A172 (cell line): ENCODE measurements at regions not wholly inside any gene's neighbourhood (a gene's known extent, or its start where the extent isn't known, plus 50 kb on each side); places are given as distances from the start of the nearest gene placed in this dataset.
"Not testable (repeated sequence)": the region's sequence is repeated elsewhere in the genome, so short reads cannot be mapped to it uniquely, and the experiment has no call there.

Experiments
- DNase-seq: peaks from one replicate; pipeline ENCODE4 v3.0.0-alpha.2; 2015; ENCODE audit warnings: low spot score

- DNase-seq: not testable (repeated sequence)
Measured at GRCh38 chr14:105917136-105917932, 391.0 kb downstream of the TMEM121 start.

GRCh38 chr14:105917933-105918436 is 391.6 kb downstream of the TMEM121 start:
- no peak for DNase-seq

GRCh38 chr14:105918496-105919262 is 392.3 kb downstream of the TMEM121 start:
- DNase-seq: no peak

GRCh38 chr14:105919458-105920150 is 393.2 kb downstream of the TMEM121 start:
- DNase-seq: no peak

GRCh38 chr14:105920151-105920700 is 393.8 kb downstream of the TMEM121 start:
- not testable (repeated sequence) for DNase-seq

GRCh38 chr14:105920803-105921755 is 394.7 kb downstream of the TMEM121 start:
- DNase-seq: not testable (repeated sequence)

- DNase-seq: not testable (repeated sequence)
Measured at GRCh38 chr14:105921781-105922180, 395.4 kb downstream of the TMEM121 start.

- not testable (repeated sequence) for DNase-seq
Measured at GRCh38 chr14:105923520-105924191, 397.3 kb downstream of the TMEM121 start.

GRCh38 chr14:105924951-105925591 is 398.7 kb downstream of the TMEM121 start:
- no peak for DNase-seq

GRCh38 chr14:105925615-105926372 is 399.4 kb downstream of the TMEM121 start:
- no peak for DNase-seq

- DNase-seq: no peak
Measured at GRCh38 chr14:105926373-105927095, 400.2 kb downstream of the TMEM121 start.

- no peak for DNase-seq
Measured at GRCh38 chr14:105927096-105928060, 401.0 kb downstream of the TMEM121 start.

GRCh38 chr14:105928171-105929111 is 402.1 kb downstream of the TMEM121 start:
- not testable (repeated sequence) for DNase-seq

- no peak for DNase-seq
Measured at GRCh38 chr14:105929327-105930081, 403.1 kb downstream of the TMEM121 start.

GRCh38 chr14:105930572-105930971 is 404.2 kb downstream of the TMEM121 start:
- DNase-seq: no peak
